Psoas muscle (tissue), 7 donors: ENCODE measurements at regions not wholly inside any gene's neighbourhood (a gene's known extent, or its start where the extent isn't known, plus 50 kb on each side); places are given as distances from the start of the nearest gene placed in this dataset.
A peak's percentile ranks its signal among the peaks of the same experiment; 100 is the strongest.

Source experiments
- ATAC-seq, 4 donors: fragments of 200-7000 bp; cut with Tn5 transposase; one replicate each; pipeline ENCODE4 v1.9.1; 2020; ENCODE audit warnings: moderate library complexity in 3 of 4, mild to moderate bottlenecking in 2 of 4
- DNase-seq, 2 donors: peaks; one replicate each; pipeline ENCODE4 v3.0.0-alpha.2; 2020
- H3K27ac ChIP-seq: fragments of 200-600 bp; one replicate; pipeline ENCODE4 v1.8.0; 2022
- H3K27me3 ChIP-seq, 3 donors: fragments of 200-600 bp in 1 of 3; one replicate each; pipeline versions ENCODE4 v1.6.1 to v1.8.0; 2013 to 2022; ENCODE audit warnings: low read length in 2 of 3, mild to moderate bottlenecking in 2 of 3, moderate library complexity in 1 of 3; ENCODE audit not compliant: insufficient read depth in 3 of 3
- H3K36me3 ChIP-seq, 2 donors: fragments of 200-600 bp in 1 of 2; one replicate each; pipeline versions ENCODE4 v1.6.1 to v1.8.0; 2013 to 2022; ENCODE audit warnings: low read depth in 1 of 2, mild to moderate bottlenecking in 1 of 2, moderate library complexity in 1 of 2; ENCODE audit not compliant: insufficient read depth in 1 of 2
- H3K4me1 ChIP-seq: fragments of 200-600 bp; one replicate; pipeline ENCODE4 v1.8.0; 2022
- H3K4me3 ChIP-seq: fragments of 200-600 bp; one replicate; pipeline ENCODE4 v1.8.0; 2022; ENCODE audit warnings: mild to moderate bottlenecking
- H3K9me3 ChIP-seq: fragments of 200-600 bp; one replicate; pipeline ENCODE4 v1.8.0; 2022
- CTCF ChIP-seq: fragments of 200-600 bp; IDR thresholded peaks from one replicate; pipeline ENCODE4 v1.8.0; 2022; ENCODE audit warnings: antibody characterized with exemption
- WGBS, 3 donors: extraction: QIAGEN DNeasy Blood & Tissue Kit; methylation state at CpG; one replicate each; pipeline versions ENCODE4 v1.1.6 to v1.1.7; 2013; 5-methylcytosine and 5-hydroxymethylcytosine counted together
- intact Hi-C, 2 donors: fragments of 100-400 bp; cut with DNase I; formaldehyde crosslinking; loops; one replicate each; pipeline versions ENCODE4 v1.11.0 to v1.14.2; 2022
- donor health status: healthy with polysubstance abuse.
- donor health status: DM: no; HTN: no; CAD: no; lungs with moderate emphysema.
- donor health status: Bipolar disorder and iron deficiency.
- donor health status: healthy.
- donor health status: DM: yes; HTN: yes; CAD: no.
- donor health status: DM: no; HTN: no; CAD: no.
- donor health status: DM: yes; HTN: yes; CAD: no.

DNA sequence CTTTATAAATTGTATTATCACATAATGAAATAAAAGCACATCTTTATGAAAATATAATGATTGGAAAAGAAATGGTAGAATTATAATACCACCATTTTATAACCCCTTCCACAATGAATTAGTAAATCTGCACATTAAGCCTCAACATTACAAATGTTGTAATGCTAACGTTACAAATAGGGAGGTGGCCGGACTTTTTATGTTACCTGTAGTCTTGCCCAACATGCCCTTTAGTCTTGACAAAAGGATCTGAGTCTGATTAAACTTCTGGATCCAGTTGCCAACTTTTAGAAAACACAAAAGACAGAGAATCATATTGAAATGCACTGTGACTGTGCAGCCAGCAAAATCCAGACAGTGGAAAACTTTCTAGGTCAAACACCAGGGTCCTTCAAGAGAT lies 617.3 kb downstream of the KCNJ3 start:
- Histone ChIP-seq H3K9me3 (no peaks in the 10 kb centered on the region), H3K27ac (no peak overlapping the region), H3K27me3 (no peaks in the 10 kb centered on the region), H3K4me1 (no peaks in the 10 kb centered on the region), H3K4me3 (no peak overlapping the region), H3K36me3 (no peaks in the 10 kb centered on the region)
- 82 to 88% (median 83%) methylated on average over 2 of the region's 2 CpGs for WGBS, 3 donors
- no peak for ATAC-seq
- intact Hi-C loops, result no loop called here
- DNase-seq, result no peak
- TF ChIP-seq CTCF, result no peak

- intact Hi-C loops, result no loop called here
- 10 to 18% (median 15%) methylated on average over 3 of the region's 3 CpGs for WGBS, 3 donors
- Histone ChIP-seq H3K4me3 (no peak overlapping the region), H3K4me1 (no peaks in the 10 kb centered on the region), H3K36me3 (no peaks in the 10 kb centered on the region), H3K27me3 (no peaks in the 10 kb centered on the region), H3K9me3 (no peaks in the 10 kb centered on the region), H3K27ac (no peak overlapping the region)
- DNase-seq, result no peak
- ATAC-seq, result no peak
- peak; percentile 28 for TF ChIP-seq CTCF
Measured at GRCh38 chr2:155310589-155310988, 612.1 kb downstream of the KCNJ3 start.

DNA sequence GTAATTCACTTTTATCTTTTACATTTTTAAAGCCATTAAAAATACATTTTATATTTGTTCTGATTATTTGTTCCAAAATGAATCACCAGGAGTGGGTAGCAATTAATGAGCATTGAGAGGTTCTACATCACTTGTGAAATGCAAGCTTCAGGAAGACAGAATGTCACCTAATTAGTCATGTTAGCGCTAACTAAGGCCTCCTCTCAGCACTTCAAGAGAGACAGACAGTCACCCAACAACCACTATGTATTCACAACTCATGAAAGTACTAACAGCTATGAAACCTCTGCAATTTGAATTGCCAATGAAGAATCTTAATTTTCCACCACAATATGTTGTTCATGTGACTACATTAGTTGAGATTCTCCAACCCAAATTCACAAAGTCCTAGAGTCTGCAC lies 611.0 kb downstream of the KCNJ3 start:
- 84 to 93% (median 91%) methylated on average over 1 of the region's 1 CpG for WGBS, 3 donors
- Histone ChIP-seq H3K27ac (no peak overlapping the region), H3K27me3 (no peaks in the 10 kb centered on the region), H3K4me3 (no peak overlapping the region), H3K9me3 (no peaks in the 10 kb centered on the region), H3K4me1 (no peaks in the 10 kb centered on the region), H3K36me3 (no peaks in the 10 kb centered on the region)
- no peak for ATAC-seq
- no peak for DNase-seq
- no peak for TF ChIP-seq CTCF
- intact Hi-C loops, result no loop called here

GRCh38 chr2:155308367-155309009 lies 610.0 kb downstream of the KCNJ3 start:
- Histone ChIP-seq H3K27ac (no peak overlapping the region), H3K4me3 (no peak overlapping the region), H3K36me3 (no peaks in the 10 kb centered on the region), H3K9me3 (no peaks in the 10 kb centered on the region), H3K4me1 (no peaks in the 10 kb centered on the region), H3K27me3 (no peaks in the 10 kb centered on the region)
- ATAC-seq (no peak), DNase-seq (no peak)
- 82 to 97% (median 82%) methylated on average over 1 of the region's 1 CpG for WGBS, 3 donors
- TF ChIP-seq CTCF, result no peak
- intact Hi-C loops, result no loop called here

GRCh38 chr2:155301221-155301620 lies 602.7 kb downstream of the KCNJ3 start:
- Histone ChIP-seq H3K27me3 (no peaks in the 10 kb centered on the region), H3K4me3 (no peak overlapping the region), H3K27ac (no peak overlapping the region), H3K36me3 (no peaks in the 10 kb centered on the region), H3K4me1 (no peaks in the 10 kb centered on the region), H3K9me3 (no peaks in the 10 kb centered on the region)
- ATAC-seq (no peak), DNase-seq (no peak)
- intact Hi-C loops, result no loop called here
- TF ChIP-seq CTCF, result no peak
